Body of pancreas (tissue), 4 donors: ENCODE measurements at regions not wholly inside any gene's neighbourhood (a gene's known extent, or its start where the extent isn't known, plus 50 kb on each side); places are given as distances from the start of the nearest gene placed in this dataset.

Experiments used
- CTCF ChIP-seq, 7 experiments: fragments of 450-650 bp in 4 of 7; fragments of 200-600 bp in 3 of 7; sonication (generic) in 3 of 7; IDR thresholded peaks; one replicate each; pipeline ENCODE4 v1.5.1; 2016 to 2019; ENCODE audit warnings: antibody characterized with exemption in 7 of 7
- POLR2A ChIP-seq, 3 donors: fragments of 450-650 bp; IDR thresholded peaks; one replicate each; pipeline ENCODE4 v1.6.1; 2016; ENCODE audit warnings: antibody characterized with exemption in 3 of 3, mild to moderate bottlenecking in 2 of 3

GRCh38 chr10:83984256-83984640 lies 155.1 kb upstream of the GHITM start:
- TF ChIP-seq POLR2A (IDR thresholded peaks at IDR 0.05) (no peak), CTCF (IDR thresholded peaks at IDR 0.05) (no peak)
